Body of pancreas (tissue), 4 donors: ENCODE measurements at regions not wholly inside any gene's neighbourhood (a gene's known extent, or its start where the extent isn't known, plus 50 kb on each side); places are given as distances from the start of the nearest gene placed in this dataset.

ENCODE experiments used
- ATAC-seq: fragments of 150-250 bp; one replicate; pipeline ENCODE4 v1.9.1; 2016
- DNase-seq, 4 donors: peaks; one replicate each; pipeline ENCODE4 v3.0.0-alpha.2; 2019
- H3K27ac ChIP-seq, 4 donors: fragments of 200-600 bp; sonication (generic); 1 replicate in 3 of 4; 2 replicates in 1 of 4; pipeline versions ENCODE4 v1.5.1 to v1.6.1; 2016 to 2019; ENCODE audit warnings: mild to moderate bottlenecking in 1 of 4, mixed read lengths in 1 of 4, moderate library complexity in 1 of 4
- H3K27me3 ChIP-seq, 2 donors: fragments of 200-600 bp; sonication (generic); one replicate each; pipeline ENCODE4 v1.6.0; 2016; ENCODE audit warnings: mild to moderate bottlenecking in 1 of 2
- H3K36me3 ChIP-seq, 2 donors: fragments of 200-600 bp; sonication (generic); replicated peaks in 1 of 2; 2 replicates each; pipeline ENCODE4 v1.5.1; 2016; ENCODE audit warnings: low read depth in 2 of 2; ENCODE audit not compliant: insufficient read depth in 1 of 2
- H3K4me1 ChIP-seq: fragments of 200-600 bp; sonication (generic); one replicate; pipeline ENCODE4 v1.6.0; 2016
- H3K4me3 ChIP-seq, 2 donors: fragments of 200-600 bp; sonication (generic); 1 replicate in 1 of 2; 2 replicates in 1 of 2; pipeline ENCODE4 v1.5.1; 2016 to 2019
- H3K9me3 ChIP-seq, 3 donors: fragments of 200-600 bp; sonication (generic); 1 replicate in 2 of 3; 2 replicates in 1 of 3; pipeline ENCODE4 v1.5.1; 2016
- CTCF ChIP-seq, 7 experiments: fragments of 450-650 bp in 4 of 7; fragments of 200-600 bp in 3 of 7; sonication (generic) in 3 of 7; IDR thresholded peaks; one replicate each; pipeline ENCODE4 v1.5.1; 2016 to 2019; ENCODE audit warnings: antibody characterized with exemption in 7 of 7
- POLR2A ChIP-seq, 3 donors: fragments of 450-650 bp; IDR thresholded peaks; one replicate each; pipeline ENCODE4 v1.6.1; 2016; ENCODE audit warnings: antibody characterized with exemption in 3 of 3, mild to moderate bottlenecking in 2 of 3
- WGBS, 2 donors: methylation state at CpG; one replicate each; pipeline ENCODE4 v1.1.5; 2017; 5-methylcytosine and 5-hydroxymethylcytosine counted together
- intact Hi-C: fragments of 100-400 bp; cut with DNase I; formaldehyde crosslinking; loops from one replicate; pipeline ENCODE4 v1.15.1; 2023

- Histone ChIP-seq H3K9me3 (no peaks in the 10 kb centered on the region), H3K4me1 (no peaks in the 10 kb centered on the region), H3K27me3 (peaks cover 0 to 4% of the 10 kb centered on the region in 2 donors), H3K4me3 (no peak overlapping the region), H3K36me3 (no peaks in the 10 kb centered on the region), H3K27ac (no peak overlapping the region)
- WGBS, 2 donors, result 85 to 88% methylated on average over 2 of the region's 2 CpGs
- TF ChIP-seq POLR2A (IDR thresholded peaks at IDR 0.05) (no peak), CTCF (IDR thresholded peaks at IDR 0.05) (no peak)
- intact Hi-C loops, result no loop called here
- DNase-seq (no peak), ATAC-seq (no peak)
These were observed 81.9 kb downstream of the SIPA1L2 start for GRCh38 chr1:232547938-232548484.

GRCh38 chr1:232542633-232543593 lies 87.0 kb downstream of the SIPA1L2 start:
- intact Hi-C loops, result no loop called here
- Histone ChIP-seq H3K4me1 (no peaks in the 10 kb centered on the region), H3K9me3 (no peaks in the 10 kb centered on the region), H3K36me3 (no peaks in the 10 kb centered on the region), H3K4me3 (no peak overlapping the region), H3K27me3 (peaks cover 0 to 4% of the 10 kb centered on the region in 2 donors), H3K27ac (no peak overlapping the region)
- no peak for DNase-seq
- ATAC-seq, result no peak
- TF ChIP-seq POLR2A (IDR thresholded peaks at IDR 0.05), result no peak
- no peak for TF ChIP-seq CTCF (IDR thresholded peaks at IDR 0.05)
- 81 to 85% methylated on average over 13 of the region's 13 CpGs for WGBS, 2 donors

- DNase-seq, result no peak
- ATAC-seq, result no peak
- H3K9me3 ChIP-seq, result no peaks in the 10 kb centered on the region
- H3K4me3 ChIP-seq, result no peak overlapping the region
- intact Hi-C loops, result no loop called here
- WGBS, 2 donors, result 75 to 88% methylated on average over 5 of the region's 5 CpGs
- no peaks in the 10 kb centered on the region for H3K4me1 ChIP-seq
- no peak for TF ChIP-seq CTCF (IDR thresholded peaks at IDR 0.05)
- no peak for TF ChIP-seq POLR2A (IDR thresholded peaks at IDR 0.05)
- no peak overlapping the region for H3K27ac ChIP-seq
- no peaks in the 10 kb centered on the region for H3K27me3 ChIP-seq
- H3K36me3 ChIP-seq, result no peaks in the 10 kb centered on the region
These were observed 91.0 kb downstream of the SIPA1L2 start for GRCh38 chr1:232538943-232539302.

GRCh38 chr1:232538224-232538942 lies 91.5 kb downstream of the SIPA1L2 start:
- intact Hi-C loops, result no loop called here
- DNase-seq, result no peak
- ATAC-seq, result no peak
- no peak overlapping the region for H3K4me3 ChIP-seq
- no peaks in the 10 kb centered on the region for H3K9me3 ChIP-seq
- H3K4me1 ChIP-seq, result no peaks in the 10 kb centered on the region
- no peaks in the 10 kb centered on the region for H3K27me3 ChIP-seq
- no peaks in the 10 kb centered on the region for H3K36me3 ChIP-seq
- H3K27ac ChIP-seq, result no peak overlapping the region
- WGBS, 2 donors, result 70 to 74% methylated on average over 3 of the region's 3 CpGs
- no peak for TF ChIP-seq POLR2A (IDR thresholded peaks at IDR 0.05)
